HepG2 (cell line): ENCODE measurements at regions not wholly inside any gene's neighbourhood (a gene's known extent, or its start where the extent isn't known, plus 50 kb on each side); places are given as distances from the start of the nearest gene placed in this dataset.

Experiments used
- ATAC-seq: fragments of 200-7000 bp; cut with Tn5 transposase; 3 replicates; pipeline ENCODE4 v1.9.1; 2020; ENCODE audit warnings: mild to moderate bottlenecking, moderate library complexity
- BruUV-seq: library from RNA; stranded (reverse); fragments of 400-500 nt; replicated peaks from 2 replicates; lab custom pipeline; 2021; lab: Mats Ljungman, UMichigan
- CTCF ChIA-PET: fragments of 300-600 bp; formaldehyde crosslinking; extraction: SDS; loops from one replicate; lab custom pipeline; 2021; ENCODE audit warnings: low total read pairs, inconsistent platforms, low intra/inter-chr PET ratio; lab: Yijun Ruan, JAX
- POLR2A ChIA-PET: fragments of 350-600 bp; sonication (Branson Sonifier 250); formaldehyde crosslinking; loops from one replicate; lab custom pipeline; 2020; ENCODE audit warnings: antibody characterized with exemption, inconsistent platforms; lab: Yijun Ruan, JAX
- DNase-seq: peaks from one replicate; pipeline ENCODE4 v3.0.0-alpha.2; 2015; ENCODE audit warnings: low spot score
- FAIRE-seq: peaks from 3 replicates; lab custom pipeline; 2011; peaks lifted over from hg19 to GRCh38; lab: Jason Lieb, UNC
- H2AFZ ChIP-seq: one replicate; pipeline ENCODE4 v1.6.1; 2011; ENCODE audit warnings: low read length, inconsistent platforms
- H3K27ac ChIP-seq: fragments of 300-600 bp; 3 replicates; pipeline ENCODE4 v1.8.0; 2011; ENCODE audit warnings: mixed run types, mild to moderate bottlenecking, mixed read lengths, low read length, inconsistent platforms; ENCODE audit not compliant: insufficient read depth; ENCODE audit errors: extremely low read length
- H3K27me3 ChIP-seq, 2 experiments: fragments of 200-600 bp in 1 of 2; 2 replicates in 1 of 2; 3 replicates in 1 of 2; pipeline versions ENCODE4 v1.6.0 to v1.8.0; 2011; ENCODE audit warnings: low read length in 2 of 2, mild to moderate bottlenecking in 2 of 2, moderate library complexity in 2 of 2, inconsistent platforms in 1 of 2; ENCODE audit not compliant: insufficient read depth in 2 of 2, control insufficient read depth in 1 of 2
- H3K36me3 ChIP-seq, 2 experiments: fragments of 200-600 bp in 1 of 2; replicated peaks in 1 of 2; 2 replicates in 1 of 2; 3 replicates in 1 of 2; pipeline versions ENCODE4 v1.5.1 to v1.8.0; 2011; ENCODE audit warnings: low read length in 2 of 2, inconsistent platforms in 1 of 2; ENCODE audit not compliant: insufficient read depth in 2 of 2, control insufficient read depth in 1 of 2
- H3K4me1 ChIP-seq: 2 replicates; pipeline ENCODE4 v1.5.1; 2012; ENCODE audit warnings: low read length, inconsistent platforms; ENCODE audit not compliant: insufficient read depth
- H3K4me2 ChIP-seq: 2 replicates; pipeline ENCODE4 v1.6.0; 2011; ENCODE audit warnings: low read depth, low read length, inconsistent platforms
- H3K4me3 ChIP-seq, 3 experiments: fragments of 200-600 bp in 1 of 3; sonication (generic), shearing (Covaris generic) in 1 of 3; replicated peaks in 1 of 3; 2 replicates each; pipeline ENCODE4 v1.5.1; 2011 to 2016; ENCODE audit warnings: low read length in 3 of 3, inconsistent platforms in 2 of 3, low read depth in 2 of 3, mild to moderate bottlenecking in 2 of 3, control low read depth in 1 of 3, mixed read lengths in 1 of 3; ENCODE audit not compliant: insufficient read depth in 1 of 3
- H3K79me2 ChIP-seq: one replicate; pipeline ENCODE4 v1.6.1; 2011; ENCODE audit warnings: low read length, inconsistent platforms; ENCODE audit not compliant: insufficient read depth
- H3K9ac ChIP-seq: 2 replicates; pipeline ENCODE4 v1.6.0; 2011; ENCODE audit warnings: mild to moderate bottlenecking, low read depth, low read length, inconsistent platforms; ENCODE audit not compliant: insufficient read depth
- H3K9me3 ChIP-seq: 2 replicates; pipeline ENCODE4 v1.5.1; 2012; ENCODE audit warnings: mild to moderate bottlenecking, low read length
- H4K20me1 ChIP-seq: 2 replicates; pipeline ENCODE4 v1.6.0; 2011; ENCODE audit warnings: inconsistent platforms, mild to moderate bottlenecking, low read length, moderate library complexity; ENCODE audit not compliant: insufficient read depth
- ARHGAP35 ChIP-seq: sonication (generic); formaldehyde crosslinking; IDR thresholded peaks from 2 replicates; pipeline ENCODE4 v1.9.0; 2022; ENCODE audit warnings: mild to moderate bottlenecking, inconsistent platforms, moderate library complexity, missing genetic modification reagents, borderline replicate concordance
- CBX1 ChIP-seq: IDR thresholded peaks from one replicate; pipeline ENCODE4 v1.6.1; 2016; ENCODE audit warnings: antibody characterized with exemption, low read depth
- ESRRA ChIP-seq: sonication (generic); formaldehyde crosslinking; IDR thresholded peaks from 2 replicates; pipeline ENCODE4 v1.5.1; 2020; ENCODE audit warnings: mild to moderate bottlenecking, low read depth, missing genetic modification reagents
- KLF11 ChIP-seq: IDR thresholded peaks from 2 replicates; pipeline ENCODE4 v1.6.1; 2016; ENCODE audit warnings: missing compliant biosample characterization
- NFE2L1 ChIP-seq: sonication (generic); formaldehyde crosslinking; IDR thresholded peaks from 2 replicates; pipeline ENCODE4 v1.4.0; 2020; ENCODE audit warnings: missing genetic modification reagents, mild to moderate bottlenecking, borderline replicate concordance
- NFKBIZ ChIP-seq: IDR thresholded peaks from 2 replicates; pipeline ENCODE4 v1.6.1; 2018; ENCODE audit warnings: missing genetic modification reagents, missing compliant biosample characterization
- ZFP36L2 ChIP-seq: sonication (generic); formaldehyde crosslinking; IDR thresholded peaks from 2 replicates; pipeline ENCODE4 v1.4.0; 2020; ENCODE audit warnings: missing genetic modification reagents
- ZIK1 ChIP-seq: sonication (generic); formaldehyde crosslinking; IDR thresholded peaks from 2 replicates; pipeline ENCODE4 v1.5.0; 2020; ENCODE audit warnings: mild to moderate bottlenecking, low read depth, missing genetic modification reagents, borderline replicate concordance
- ZNF232 ChIP-seq: sonication (generic); formaldehyde crosslinking; IDR thresholded peaks from 2 replicates; pipeline ENCODE4 v1.4.0; 2020; ENCODE audit warnings: missing genetic modification reagents, borderline replicate concordance
- ZNF839 ChIP-seq: sonication (generic); formaldehyde crosslinking; IDR thresholded peaks from 2 replicates; pipeline ENCODE4 v1.4.0; 2020; ENCODE audit warnings: missing genetic modification reagents, mild to moderate bottlenecking, borderline replicate concordance
- ZNF891 ChIP-seq: sonication (generic); formaldehyde crosslinking; IDR thresholded peaks from 2 replicates; pipeline ENCODE4 v1.5.0; 2020; ENCODE audit warnings: mild to moderate bottlenecking, missing genetic modification reagents
- WGBS: methylation state at CpG from one replicate; pipeline ENCODE4 v1.1.6; 2017; ENCODE audit warnings: low lambda C conversion rate; 5-methylcytosine and 5-hydroxymethylcytosine counted together
- in situ Hi-C: cut with HindIII; loops from 2 replicates; pipeline ENCODE4 v1.10.0; 2017; ENCODE audit warnings: low pct_unique_long_range_greater_than_20kb; ENCODE audit not compliant: extremely low pct_ligation_motif_present
- intact Hi-C: fragments of 100-400 bp; cut with micrococcal nuclease; formaldehyde crosslinking; loops from one replicate; pipeline ENCODE4 v1.10.0; 2022; ENCODE audit not compliant: unreplicated experiment
- TF ChIP-seq, protein P1 (sequence below): IDR thresholded peaks from 2 replicates; pipeline ENCODE4 v1.6.1; 2016; ENCODE audit warnings: missing genetic modification reagents, missing compliant biosample characterization
- TF ChIP-seq, protein P2 (sequence below): sonication (generic); formaldehyde crosslinking; IDR thresholded peaks from 2 replicates; pipeline ENCODE4 v1.5.0; 2020; ENCODE audit warnings: mild to moderate bottlenecking, missing genetic modification reagents, borderline replicate concordance
- TF ChIP-seq, protein P3 (sequence below): sonication (generic); formaldehyde crosslinking; conservative IDR thresholded peaks from 2 replicates; pipeline ENCODE4 v1.8.1; 2023; ENCODE audit warnings: missing genetic modification reagents
- TF ChIP-seq, protein P4 (sequence below): sonication (generic); formaldehyde crosslinking; IDR thresholded peaks from 2 replicates; pipeline ENCODE4 v1.5.0; 2020; ENCODE audit warnings: missing genetic modification reagents
- TF ChIP-seq, protein P5 (sequence below): sonication (generic); formaldehyde crosslinking; conservative IDR thresholded peaks from 2 replicates; pipeline ENCODE4 v1.4.0; 2020; ENCODE audit warnings: missing genetic modification reagents

DNA sequence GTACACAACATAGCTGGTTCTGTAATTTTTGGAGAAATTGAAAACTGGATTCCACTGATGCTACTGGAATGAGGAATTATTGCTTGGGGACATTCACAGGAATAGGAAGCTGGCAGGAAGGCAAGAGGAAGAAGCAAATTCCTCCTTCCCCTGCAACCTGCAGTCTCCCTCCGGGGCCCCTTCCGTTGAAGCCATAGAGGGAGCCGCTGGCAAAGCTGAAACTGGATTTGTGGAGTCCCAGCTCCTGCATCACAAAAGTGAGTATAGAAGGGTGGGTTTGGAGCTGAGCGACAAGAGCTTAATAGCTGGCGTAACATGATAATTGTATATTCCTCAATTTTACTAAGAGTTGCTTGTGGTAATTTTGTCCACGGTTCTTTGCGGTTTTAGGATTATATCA lies 190.8 kb downstream of the ADRA2A start:
- H3K27ac ChIP-seq: no peak overlapping the region
- 18% methylated on average over 7 of the region's 7 CpGs for WGBS
- BruUV-seq: no TSS peak
- no peaks in the 10 kb centered on the region for H3K27me3 ChIP-seq
- H3K4me1 ChIP-seq: no peaks in the 10 kb centered on the region
- ATAC-seq: no peak
- H3K36me3 ChIP-seq: no peaks in the 10 kb centered on the region
- TF ChIP-seq NFE2L1 (CRISPR knock-in tag) (no peak), NFKBIZ (CRISPR knock-in tag) (no peak), CBX1 (no peak), ZNF891 (no peak), ARHGAP35 (no peak), KLF11 (CRISPR knock-in tag) (no peak), ZFP36L2 (no peak), ZNF839 (CRISPR knock-in tag) (no peak), ZIK1 (CRISPR knock-in tag) (no peak), ESRRA (CRISPR knock-in tag) (no peak), ZNF232 (CRISPR knock-in tag) (no peak)
- TF ChIP-seq, protein P1, sequence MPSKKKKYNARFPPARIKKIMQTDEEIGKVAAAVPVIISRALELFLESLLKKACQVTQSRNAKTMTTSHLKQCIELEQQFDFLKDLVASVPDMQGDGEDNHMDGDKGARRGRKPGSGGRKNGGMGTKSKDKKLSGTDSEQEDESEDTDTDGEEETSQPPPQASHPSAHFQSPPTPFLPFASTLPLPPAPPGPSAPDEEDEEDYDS (CRISPR knock-in tag): no peak
- TF ChIP-seq, protein P2, sequence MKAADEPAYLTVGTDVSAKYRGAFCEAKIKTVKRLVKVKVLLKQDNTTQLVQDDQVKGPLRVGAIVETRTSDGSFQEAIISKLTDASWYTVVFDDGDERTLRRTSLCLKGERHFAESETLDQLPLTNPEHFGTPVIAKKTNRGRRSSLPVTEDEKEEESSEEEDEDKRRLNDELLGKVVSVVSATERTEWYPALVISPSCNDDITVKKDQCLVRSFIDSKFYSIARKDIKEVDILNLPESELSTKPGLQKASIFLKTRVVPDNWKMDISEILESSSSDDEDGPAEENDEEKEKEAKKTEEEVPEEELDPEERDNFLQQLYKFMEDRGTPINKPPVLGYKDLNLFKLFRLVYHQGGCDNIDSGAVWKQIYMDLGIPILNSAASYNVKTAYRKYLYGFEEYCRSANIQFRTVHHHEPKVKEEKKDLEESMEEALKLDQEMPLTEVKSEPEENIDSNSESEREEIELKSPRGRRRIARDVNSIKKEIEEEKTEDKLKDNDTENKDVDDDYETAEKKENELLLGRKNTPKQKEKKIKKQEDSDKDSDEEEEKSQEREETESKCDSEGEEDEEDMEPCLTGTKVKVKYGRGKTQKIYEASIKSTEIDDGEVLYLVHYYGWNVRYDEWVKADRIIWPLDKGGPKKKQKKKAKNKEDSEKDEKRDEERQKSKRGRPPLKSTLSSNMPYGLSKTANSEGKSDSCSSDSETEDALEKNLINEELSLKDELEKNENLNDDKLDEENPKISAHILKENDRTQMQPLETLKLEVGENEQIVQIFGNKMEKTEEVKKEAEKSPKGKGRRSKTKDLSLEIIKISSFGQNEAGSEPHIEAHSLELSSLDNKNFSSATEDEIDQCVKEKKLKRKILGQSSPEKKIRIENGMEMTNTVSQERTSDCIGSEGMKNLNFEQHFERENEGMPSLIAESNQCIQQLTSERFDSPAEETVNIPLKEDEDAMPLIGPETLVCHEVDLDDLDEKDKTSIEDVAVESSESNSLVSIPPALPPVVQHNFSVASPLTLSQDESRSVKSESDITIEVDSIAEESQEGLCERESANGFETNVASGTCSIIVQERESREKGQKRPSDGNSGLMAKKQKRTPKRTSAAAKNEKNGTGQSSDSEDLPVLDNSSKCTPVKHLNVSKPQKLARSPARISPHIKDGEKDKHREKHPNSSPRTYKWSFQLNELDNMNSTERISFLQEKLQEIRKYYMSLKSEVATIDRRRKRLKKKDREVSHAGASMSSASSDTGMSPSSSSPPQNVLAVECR (CRISPR knock-in tag): no peak
- TF ChIP-seq, protein P3, sequence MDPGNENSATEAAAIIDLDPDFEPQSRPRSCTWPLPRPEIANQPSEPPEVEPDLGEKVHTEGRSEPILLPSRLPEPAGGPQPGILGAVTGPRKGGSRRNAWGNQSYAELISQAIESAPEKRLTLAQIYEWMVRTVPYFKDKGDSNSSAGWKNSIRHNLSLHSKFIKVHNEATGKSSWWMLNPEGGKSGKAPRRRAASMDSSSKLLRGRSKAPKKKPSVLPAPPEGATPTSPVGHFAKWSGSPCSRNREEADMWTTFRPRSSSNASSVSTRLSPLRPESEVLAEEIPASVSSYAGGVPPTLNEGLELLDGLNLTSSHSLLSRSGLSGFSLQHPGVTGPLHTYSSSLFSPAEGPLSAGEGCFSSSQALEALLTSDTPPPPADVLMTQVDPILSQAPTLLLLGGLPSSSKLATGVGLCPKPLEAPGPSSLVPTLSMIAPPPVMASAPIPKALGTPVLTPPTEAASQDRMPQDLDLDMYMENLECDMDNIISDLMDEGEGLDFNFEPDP (CRISPR knock-in tag): no peak
- TF ChIP-seq, protein P4, sequence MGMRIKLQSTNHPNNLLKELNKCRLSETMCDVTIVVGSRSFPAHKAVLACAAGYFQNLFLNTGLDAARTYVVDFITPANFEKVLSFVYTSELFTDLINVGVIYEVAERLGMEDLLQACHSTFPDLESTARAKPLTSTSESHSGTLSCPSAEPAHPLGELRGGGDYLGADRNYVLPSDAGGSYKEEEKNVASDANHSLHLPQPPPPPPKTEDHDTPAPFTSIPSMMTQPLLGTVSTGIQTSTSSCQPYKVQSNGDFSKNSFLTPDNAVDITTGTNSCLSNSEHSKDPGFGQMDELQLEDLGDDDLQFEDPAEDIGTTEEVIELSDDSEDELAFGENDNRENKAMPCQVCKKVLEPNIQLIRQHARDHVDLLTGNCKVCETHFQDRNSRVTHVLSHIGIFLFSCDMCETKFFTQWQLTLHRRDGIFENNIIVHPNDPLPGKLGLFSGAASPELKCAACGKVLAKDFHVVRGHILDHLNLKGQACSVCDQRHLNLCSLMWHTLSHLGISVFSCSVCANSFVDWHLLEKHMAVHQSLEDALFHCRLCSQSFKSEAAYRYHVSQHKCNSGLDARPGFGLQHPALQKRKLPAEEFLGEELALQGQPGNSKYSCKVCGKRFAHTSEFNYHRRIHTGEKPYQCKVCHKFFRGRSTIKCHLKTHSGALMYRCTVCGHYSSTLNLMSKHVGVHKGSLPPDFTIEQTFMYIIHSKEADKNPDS (CRISPR knock-in tag): no peak
- TF ChIP-seq, protein P5, sequence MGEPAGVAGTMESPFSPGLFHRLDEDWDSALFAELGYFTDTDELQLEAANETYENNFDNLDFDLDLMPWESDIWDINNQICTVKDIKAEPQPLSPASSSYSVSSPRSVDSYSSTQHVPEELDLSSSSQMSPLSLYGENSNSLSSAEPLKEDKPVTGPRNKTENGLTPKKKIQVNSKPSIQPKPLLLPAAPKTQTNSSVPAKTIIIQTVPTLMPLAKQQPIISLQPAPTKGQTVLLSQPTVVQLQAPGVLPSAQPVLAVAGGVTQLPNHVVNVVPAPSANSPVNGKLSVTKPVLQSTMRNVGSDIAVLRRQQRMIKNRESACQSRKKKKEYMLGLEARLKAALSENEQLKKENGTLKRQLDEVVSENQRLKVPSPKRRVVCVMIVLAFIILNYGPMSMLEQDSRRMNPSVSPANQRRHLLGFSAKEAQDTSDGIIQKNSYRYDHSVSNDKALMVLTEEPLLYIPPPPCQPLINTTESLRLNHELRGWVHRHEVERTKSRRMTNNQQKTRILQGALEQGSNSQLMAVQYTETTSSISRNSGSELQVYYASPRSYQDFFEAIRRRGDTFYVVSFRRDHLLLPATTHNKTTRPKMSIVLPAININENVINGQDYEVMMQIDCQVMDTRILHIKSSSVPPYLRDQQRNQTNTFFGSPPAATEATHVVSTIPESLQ (CRISPR knock-in tag): no peak
- DNase-seq: no peak
- ChIA-PET CTCF (no interaction called here), POLR2A (no interaction called here)
- no peak overlapping the region for H3K9ac ChIP-seq
- H2AFZ ChIP-seq: no peak overlapping the region
- H4K20me1 ChIP-seq: no peaks in the 10 kb centered on the region
- in situ Hi-C loops: no loop called here
- intact Hi-C loops: no loop called here
- H3K4me2 ChIP-seq: no peak overlapping the region
- FAIRE-seq: no peak
- H3K9me3 ChIP-seq: no peaks in the 10 kb centered on the region
- no peak overlapping the region for H3K4me3 ChIP-seq
- no peaks in the 10 kb centered on the region for H3K79me2 ChIP-seq
